GM12873 (cell line): ENCODE measurements at regions not wholly inside any gene's neighbourhood (a gene's known extent, or its start where the extent isn't known, plus 50 kb on each side); places are given as distances from the start of the nearest gene placed in this dataset.

Experiments used
- CTCF ChIP-seq: IDR thresholded peaks from 2 replicates; pipeline ENCODE4 v1.5.1; 2012; ENCODE audit warnings: low read depth, mild to moderate bottlenecking, moderate library complexity, low read length, control low read depth; ENCODE audit not compliant: insufficient read depth; ENCODE audit errors: missing control alignments

GRCh38 chr5:103498800-103499551 is 63.6 kb downstream of the NUDT12 start:
- no peak for TF ChIP-seq CTCF

- no peak for TF ChIP-seq CTCF
Observed at GRCh38 chr5:103498211-103498610, 64.4 kb downstream of the NUDT12 start.

GRCh38 chr5:103497781-103498180 is 64.8 kb downstream of the NUDT12 start:
- TF ChIP-seq CTCF = no peak

GRCh38 chr5:103490030-103490739 is 72.4 kb downstream of the NUDT12 start:
- no peak for TF ChIP-seq CTCF

- TF ChIP-seq CTCF = no peak
Observed at GRCh38 chr5:103489307-103489706, 73.3 kb downstream of the NUDT12 start.

- no peak for TF ChIP-seq CTCF
Observed at GRCh38 chr5:103487822-103488493, 74.6 kb downstream of the NUDT12 start.

- no peak for TF ChIP-seq CTCF
Observed at GRCh38 chr5:103487218-103487617, 75.4 kb downstream of the NUDT12 start.
